HG02759 (cell line): ENCODE measurements at regions not wholly inside any gene's neighbourhood (a gene's known extent, or its start where the extent isn't known, plus 50 kb on each side); places are given as distances from the start of the nearest gene placed in this dataset.

ENCODE experiments used
- ATAC-seq: cut with Tn5 transposase; IDR thresholded peaks from one replicate; pipeline ENCODE4 v1.9.1; 2021; ENCODE audit warnings: mild to moderate bottlenecking, moderate library complexity; ENCODE audit not compliant: unreplicated experiment

GRCh38 chr10:61356354-61356753, 96.8 kb downstream of the TMEM26 start:
- ATAC-seq = no peak

GRCh38 chr10:61355211-61355610, 98.0 kb downstream of the TMEM26 start:
- ATAC-seq = no peak

- no peak for ATAC-seq
Observed at GRCh38 chr10:61354401-61354975, 98.7 kb downstream of the TMEM26 start.

DNA sequence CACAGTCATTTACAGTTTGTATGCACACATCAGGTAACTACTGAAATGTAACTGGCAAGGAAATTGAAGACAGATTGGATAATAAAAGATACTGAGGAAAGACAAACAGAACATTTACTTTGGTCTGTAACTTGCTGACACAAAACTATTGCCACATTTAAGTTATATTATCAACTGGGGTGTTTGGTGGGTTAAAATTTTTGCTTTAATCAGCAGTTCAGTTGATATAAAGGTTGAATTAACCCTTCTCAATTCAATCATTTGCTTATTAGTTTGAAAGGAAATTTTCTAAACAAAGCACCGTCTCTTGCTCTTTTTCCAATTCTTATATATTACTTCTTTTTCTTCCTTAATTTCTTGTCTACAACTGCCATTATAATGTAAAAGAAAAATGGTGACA, 102.4 kb downstream of the TMEM26 start:
- ATAC-seq = no peak

DNA sequence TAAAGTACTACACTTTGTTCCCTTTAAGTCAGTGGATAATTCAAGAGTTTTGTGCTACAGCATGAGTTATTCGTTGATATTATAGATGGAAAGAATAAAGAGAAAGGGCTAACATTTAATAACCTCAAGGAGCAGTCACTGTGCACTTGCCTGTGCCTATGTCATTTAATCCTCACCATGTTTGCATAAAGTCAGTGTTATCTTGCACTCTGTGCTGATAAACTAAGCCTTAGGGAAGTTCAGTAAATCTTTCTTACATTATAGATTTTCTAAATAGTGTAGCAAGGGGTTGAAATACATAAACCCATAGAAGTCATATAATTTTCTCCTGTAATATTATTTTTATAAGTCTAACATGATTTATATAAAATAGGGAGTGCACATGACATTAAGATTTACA, 103.1 kb downstream of the TMEM26 start:
- ATAC-seq = no peak

DNA sequence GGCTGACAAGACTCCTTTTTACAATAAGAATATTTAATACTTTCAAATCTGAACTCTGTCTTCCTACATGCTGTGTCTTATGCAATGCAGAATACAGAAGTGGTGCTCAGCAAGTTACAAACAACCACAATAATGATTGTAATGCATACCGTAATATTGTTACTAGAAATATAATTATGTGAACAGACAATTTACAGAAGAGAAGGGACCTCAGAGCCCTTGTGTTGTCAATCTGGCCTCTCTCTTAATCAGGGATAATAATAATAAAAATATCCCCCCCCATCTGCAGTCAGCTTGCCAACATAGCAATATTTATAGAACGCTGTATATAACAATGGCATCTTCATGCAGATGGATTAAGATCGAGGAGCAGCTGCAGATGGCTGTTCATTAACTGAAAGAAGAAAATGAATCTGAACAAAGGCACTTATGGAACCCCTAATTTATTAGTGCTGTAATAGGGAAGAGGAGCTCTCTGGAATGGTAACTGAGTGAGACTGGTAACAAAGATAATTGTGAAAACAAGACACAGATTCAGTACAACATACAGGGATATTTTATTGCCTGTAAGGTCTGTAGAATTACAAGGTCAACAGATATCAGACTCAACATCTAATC, 106.3 kb downstream of the TMEM26 start:
- no peak for ATAC-seq

DNA sequence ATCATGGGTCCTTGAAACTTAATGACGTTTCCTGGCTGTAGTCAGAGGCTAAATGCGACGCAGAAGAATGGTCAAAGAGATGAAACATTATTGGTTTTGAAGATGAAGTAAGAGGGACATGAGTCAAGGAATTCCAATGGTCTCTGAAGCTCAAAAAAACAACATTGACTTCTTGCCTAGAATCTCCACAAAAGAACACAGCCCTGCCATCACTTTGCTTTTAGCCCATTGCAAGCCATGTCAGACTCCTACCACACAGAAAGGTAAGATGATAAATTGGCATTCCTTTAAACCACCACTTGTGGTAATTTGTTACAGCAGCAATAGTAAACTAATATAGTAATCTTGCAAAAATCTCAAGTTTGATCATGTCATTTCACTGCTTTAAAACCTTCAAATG, 109.4 kb downstream of the TMEM26 start:
- no peak for ATAC-seq

DNA sequence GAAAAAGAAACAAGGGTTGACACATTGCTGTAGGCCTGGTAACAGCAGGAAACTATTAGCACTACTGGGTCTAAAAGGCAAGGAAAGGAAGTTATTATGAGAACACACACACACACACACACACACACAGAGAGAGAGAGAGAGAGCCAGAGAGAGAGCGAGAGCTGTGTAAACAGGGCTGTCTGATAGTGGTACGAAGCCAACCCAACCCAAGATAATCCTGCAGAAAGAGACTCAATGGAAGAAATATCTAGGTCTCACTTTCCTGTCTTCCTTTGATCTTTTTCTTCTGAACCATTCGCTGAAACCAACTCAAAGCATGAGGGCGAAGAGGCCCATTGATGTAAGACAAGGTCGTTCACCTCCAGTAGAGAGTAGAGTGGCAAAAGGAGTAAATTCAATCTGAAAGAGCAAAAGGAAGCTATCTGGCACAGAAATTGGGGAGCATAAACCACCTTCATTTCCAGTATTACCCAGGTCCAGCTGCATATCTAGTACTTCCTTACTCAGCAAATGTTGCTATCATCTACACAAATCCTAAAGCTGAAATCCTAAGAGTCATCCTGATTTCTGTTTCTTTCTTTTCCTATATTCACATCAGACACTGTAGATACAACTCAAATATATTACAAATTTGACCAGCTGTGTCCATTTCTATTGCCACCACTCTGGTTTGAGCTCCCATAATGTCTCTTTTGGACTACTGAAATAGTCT, 110.2 kb downstream of the TMEM26 start:
- no peak for ATAC-seq

DNA sequence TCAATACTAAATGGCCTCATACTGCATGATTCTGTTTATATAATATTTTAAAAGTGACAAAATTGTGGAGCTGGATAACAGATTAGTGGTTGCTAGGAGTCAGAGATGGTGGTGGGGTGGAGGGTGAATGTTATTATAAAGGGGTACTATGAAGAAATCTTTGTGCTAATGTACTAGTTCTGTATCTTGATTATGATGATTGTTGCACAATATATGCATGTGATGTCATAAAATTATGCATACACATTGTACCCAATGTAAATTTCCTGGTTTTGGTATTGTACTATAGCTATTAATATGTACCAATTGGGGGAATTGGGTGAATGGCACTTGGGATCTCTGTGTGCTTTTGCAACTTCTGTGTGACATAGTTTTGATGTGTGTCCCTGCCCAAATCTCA, 112.2 kb downstream of the TMEM26 start:
- ATAC-seq = no peak

DNA sequence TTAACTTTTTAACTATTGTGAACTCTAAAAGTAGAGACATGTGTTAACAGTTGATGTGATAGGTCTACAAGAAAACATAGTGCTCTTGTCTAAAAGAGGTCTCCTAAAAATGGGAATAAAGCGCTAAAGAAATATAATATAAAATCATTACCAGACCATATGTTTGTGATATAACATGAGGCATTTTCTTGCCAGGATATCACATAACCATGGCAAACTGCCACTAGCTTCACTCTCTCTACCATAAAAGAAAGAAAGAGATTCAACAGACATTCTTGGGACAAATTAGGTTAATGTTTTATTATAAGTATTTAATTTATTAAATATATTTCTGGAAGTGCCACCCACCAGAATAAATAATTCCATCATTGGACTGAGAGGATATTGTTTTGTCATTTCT, 115.0 kb downstream of the TMEM26 start:
- no peak for ATAC-seq

GRCh38 chr10:61337741-61338140, 115.4 kb downstream of the TMEM26 start:
- no peak for ATAC-seq

- ATAC-seq = no peak
Observed at GRCh38 chr10:61336831-61337230, 116.3 kb downstream of the TMEM26 start.

DNA sequence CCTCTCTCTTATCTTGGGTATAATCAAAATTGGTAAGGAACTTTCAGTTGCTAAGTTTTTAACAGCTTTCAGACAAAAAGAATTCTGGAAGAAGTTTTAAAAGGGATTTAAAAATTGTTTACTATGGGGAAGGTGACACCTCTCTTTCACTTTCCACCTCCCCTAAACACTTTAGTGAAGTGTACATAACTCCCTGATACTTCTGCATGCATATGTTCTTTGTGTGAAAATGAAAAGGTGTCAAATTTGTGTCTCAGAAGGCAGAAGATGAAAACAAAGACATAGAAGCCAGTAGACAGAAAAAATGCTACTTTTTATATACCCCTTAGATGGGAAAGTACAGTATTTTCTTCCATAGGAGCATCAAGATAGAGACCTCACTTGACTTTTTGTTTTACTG, 117.8 kb downstream of the TMEM26 start:
- no peak for ATAC-seq

DNA sequence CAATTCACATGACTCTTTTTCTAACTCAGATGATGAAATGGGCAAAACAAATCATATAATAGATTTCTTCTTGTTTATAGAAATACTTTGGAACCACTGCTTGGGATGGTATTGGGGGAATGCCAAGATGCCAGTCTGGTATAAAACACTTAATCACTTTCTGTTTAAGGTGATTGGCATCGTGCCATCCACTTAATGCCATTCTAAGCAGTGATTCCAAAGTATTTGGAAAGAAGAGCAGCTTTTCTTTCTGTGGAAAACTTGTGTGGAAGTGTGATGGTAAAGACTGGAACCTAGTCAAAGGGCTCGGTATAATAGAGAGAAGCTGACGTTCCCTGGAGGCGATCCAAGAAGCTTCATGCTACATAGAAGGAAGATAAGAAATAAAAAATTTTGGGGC, 120.6 kb downstream of the TMEM26 start:
- ATAC-seq = no peak

- peak; percentile 49 for ATAC-seq
Observed at GRCh38 chr10:61330669-61331068, 122.5 kb downstream of the TMEM26 start.

- ATAC-seq = peak; percentile 72
Observed at GRCh38 chr10:61329854-61330253, 123.3 kb downstream of the TMEM26 start.

- no peak for ATAC-seq
Observed at GRCh38 chr10:61325223-61325960, 127.8 kb downstream of the TMEM26 start.

GRCh38 chr10:61323726-61324125, 129.5 kb downstream of the TMEM26 start:
- no peak for ATAC-seq

DNA sequence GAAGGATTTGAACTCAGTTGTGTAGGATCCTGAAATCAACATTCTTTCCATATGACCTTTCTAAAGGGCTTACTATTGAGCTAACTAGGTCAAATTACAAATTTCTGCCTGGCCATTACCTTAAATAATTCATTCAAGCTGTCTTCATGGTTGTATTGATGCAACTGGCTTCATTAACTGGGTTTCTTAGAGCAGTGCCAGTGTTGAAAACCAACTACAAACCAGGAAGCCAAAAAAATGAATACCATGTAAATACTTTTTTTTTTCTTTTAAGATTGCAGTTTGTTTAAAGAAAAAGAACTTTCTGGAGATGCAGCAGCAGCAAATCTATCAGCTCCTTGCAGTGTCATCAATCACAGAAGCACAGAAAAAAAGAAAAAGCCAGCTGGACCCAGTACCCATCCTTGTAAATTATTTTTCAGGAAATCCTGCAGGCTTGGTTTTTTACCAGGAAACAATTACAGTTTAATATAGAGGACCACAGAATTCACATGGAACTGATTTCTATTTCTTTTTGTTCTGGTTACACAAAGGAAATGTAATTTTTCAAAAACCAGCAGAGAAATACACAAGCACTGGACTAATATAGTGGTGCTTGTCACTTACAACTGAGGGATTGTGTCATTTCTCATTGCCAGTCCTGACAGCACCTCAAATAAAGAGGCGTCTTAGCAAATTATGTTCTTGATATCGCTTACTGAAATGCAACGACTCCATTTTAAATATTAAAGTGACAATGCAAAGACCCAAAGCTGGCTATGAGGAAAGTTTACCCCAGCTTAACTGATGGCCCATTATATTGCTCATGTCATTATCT, 131.9 kb downstream of the TMEM26 start:
- no peak for ATAC-seq

DNA sequence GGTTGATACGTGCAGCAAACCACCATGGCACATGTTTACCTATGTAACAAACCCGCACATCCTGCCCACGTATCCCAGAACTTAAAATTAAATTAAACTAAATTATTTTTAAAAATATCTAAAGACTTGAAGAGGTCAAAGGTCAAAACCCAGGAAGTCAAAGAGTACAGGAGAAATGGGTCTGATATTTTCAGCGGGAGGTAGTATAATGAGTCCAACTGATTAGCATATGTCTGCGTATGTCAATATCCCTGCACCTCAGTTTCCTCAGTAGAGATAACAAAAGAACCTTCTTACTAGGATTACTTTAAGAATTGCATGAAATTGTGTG, 133.0 kb downstream of the TMEM26 start:
- ATAC-seq = no peak
